Glomerular visceral epithelial cell (primary cell): ENCODE measurements at regions not wholly inside any gene's neighbourhood (a gene's known extent, or its start where the extent isn't known, plus 50 kb on each side); places are given as distances from the start of the nearest gene placed in this dataset.
"Not testable (repeated sequence)": the region's sequence is repeated elsewhere in the genome, so short reads cannot be mapped to it uniquely, and the experiment has no call there.

Experiments
- DNase-seq: peaks from one replicate; pipeline ENCODE4 v3.0.0-alpha.2; 2016; ENCODE audit errors: extremely low spot score

DNA sequence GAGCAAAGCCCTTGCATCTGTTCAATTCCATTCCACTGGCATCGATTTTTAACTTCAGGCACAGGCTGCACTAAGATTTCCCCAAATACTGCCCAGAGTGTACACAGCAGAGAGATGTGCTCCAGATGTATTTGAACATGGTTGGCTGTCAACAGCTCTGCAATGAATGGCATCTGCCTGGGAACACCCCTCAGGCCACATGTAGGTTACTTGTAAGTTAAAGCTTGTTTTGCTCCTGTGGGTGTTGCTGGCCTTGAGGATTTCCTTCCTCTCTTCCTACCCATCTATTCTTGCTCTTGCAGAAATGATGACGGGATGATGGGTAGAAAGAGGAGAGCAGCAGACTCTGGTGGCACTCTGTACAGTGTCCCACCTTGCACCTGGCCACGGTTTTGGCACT is 69.3 kb upstream of the HELT start:
- DNase-seq = no peak

GRCh38 chr4:184950117-184950830 is 68.0 kb upstream of the HELT start:
- DNase-seq = no peak

DNA sequence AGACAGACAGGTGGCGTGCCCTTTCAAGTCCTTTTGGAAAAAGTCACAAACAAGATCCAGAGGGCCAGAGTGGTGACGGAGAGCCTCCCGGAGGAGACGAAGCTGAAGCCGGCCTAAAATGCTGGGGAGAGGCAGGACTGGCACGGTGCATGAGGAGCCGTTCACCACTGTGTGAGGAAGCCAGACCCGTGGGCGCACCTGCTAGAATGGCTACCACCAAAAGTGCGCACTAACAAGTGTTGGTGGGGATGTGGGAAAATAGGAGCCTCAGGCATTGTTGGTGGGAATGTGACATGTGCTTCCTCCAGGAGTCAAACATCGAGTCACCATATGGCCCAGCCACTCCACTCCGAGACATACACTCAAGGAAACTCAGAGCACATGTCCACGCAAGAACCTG is 67.4 kb upstream of the HELT start:
- no peak for DNase-seq

- no peak for DNase-seq
These were observed 66.6 kb upstream of the HELT start for GRCh38 chr4:184951668-184952160.

DNA sequence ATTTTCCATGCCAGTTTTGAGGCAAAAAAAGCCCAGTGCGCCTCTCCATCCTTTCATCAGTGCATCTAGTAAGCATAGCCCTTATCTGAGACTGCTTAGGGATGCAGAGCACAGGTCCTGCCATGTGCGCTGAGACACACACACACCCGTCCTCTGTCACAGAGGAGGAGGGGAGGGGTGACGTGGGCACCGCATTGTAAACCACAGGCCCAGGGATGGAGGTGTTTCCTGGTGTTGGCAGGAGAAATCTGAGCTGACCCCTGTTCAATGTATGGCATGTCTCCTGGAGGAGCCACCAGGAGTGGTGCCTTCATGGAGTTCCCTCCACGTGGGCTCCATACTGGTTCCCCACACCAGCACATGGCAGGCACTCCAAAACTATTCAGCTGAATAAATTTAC is 65.8 kb upstream of the HELT start:
- no peak for DNase-seq

DNA sequence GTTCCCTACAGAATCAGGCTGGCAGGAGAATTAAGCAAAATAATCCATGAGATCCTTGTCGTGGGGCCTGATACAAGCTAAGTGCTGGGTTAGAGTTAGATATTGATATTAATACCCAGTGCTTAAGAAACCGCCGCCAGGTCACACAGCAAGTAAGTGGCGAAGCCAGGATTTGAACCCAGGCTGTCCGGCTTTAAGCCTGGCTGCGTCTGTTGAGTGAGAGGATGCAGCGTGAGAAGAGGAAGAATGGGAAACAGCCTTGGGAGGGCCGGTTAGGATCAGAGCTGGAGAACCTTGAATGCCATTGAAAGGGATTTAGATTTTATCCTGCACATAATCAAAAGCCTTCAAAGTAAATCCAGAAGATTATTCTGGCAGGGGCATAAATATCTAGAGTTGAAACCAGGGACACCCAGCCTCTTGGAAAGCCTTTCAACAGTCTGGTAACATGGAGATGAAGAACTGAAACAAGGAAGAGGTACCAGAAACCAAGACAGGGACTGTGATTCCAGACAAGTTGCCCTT is 64.8 kb upstream of the HELT start:
- DNase-seq = no peak

DNA sequence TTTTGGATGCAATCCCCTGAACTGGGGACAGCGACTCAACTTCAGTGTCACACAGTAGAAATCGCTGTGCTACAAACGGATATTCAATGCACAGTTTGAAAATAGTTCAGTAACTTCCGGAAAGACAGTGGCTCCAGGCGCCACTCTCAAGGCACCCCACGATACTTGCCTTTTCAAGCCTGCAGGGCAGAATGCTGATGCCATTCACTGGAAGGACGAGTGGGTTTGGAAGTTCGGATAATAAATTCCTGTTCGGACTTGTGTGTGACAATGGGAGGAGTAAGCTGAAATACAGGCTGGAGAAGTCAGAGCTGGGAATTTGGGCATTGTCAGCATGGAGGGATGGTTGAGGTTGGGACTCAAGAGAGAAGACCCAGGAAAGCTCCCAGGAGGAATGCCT is 64.3 kb upstream of the HELT start:
- no peak for DNase-seq

- no peak for DNase-seq
These were observed 63.8 kb upstream of the HELT start for GRCh38 chr4:184954482-184954881.

DNA sequence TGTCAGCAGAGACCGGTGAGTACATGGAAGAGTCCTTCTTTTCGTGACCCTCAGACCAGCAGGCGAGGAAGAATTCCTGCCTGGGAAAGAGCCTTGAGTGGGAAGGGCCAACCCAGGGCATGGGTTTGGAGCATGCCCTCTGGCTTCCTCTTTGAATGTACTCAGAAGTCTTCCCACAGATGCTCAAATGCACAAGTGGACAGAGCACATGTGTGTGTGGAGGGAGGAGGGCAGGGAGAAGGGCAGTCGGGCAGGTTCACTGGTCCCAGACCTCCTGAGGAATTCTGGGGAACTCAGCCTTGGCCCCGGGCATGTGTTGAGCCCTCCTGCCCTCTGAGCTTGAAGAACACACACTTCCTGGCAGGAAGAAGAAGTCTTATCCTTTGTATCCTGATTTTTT is 63.2 kb upstream of the HELT start:
- no peak for DNase-seq

- DNase-seq = no peak
These were observed 62.7 kb upstream of the HELT start for GRCh38 chr4:184955636-184956035.

- DNase-seq = no peak
These were observed 60.7 kb upstream of the HELT start for GRCh38 chr4:184957446-184958115.

- no peak for DNase-seq
These were observed 60.0 kb upstream of the HELT start for GRCh38 chr4:184958127-184958922.

GRCh38 chr4:184958923-184959210 is 59.4 kb upstream of the HELT start:
- no peak for DNase-seq

DNA sequence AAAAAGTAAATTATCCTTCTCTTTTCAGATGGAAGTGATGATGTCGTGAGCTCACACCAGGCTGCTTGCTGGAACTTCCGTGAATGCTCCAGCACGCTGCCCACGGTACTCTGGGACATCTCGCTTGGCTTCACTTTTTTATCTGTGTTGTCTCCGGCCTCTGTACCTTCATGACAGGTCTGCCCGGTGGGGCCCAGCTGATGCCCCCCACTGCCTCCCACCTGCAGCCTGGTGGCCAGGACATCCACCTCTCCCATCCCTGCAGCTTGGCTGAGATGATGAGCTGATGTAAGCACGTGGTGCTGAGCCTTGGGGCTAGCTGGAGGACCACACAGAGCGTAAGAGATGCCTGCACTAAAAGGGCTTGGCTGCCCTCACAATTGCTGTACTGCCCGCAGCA is 59.0 kb upstream of the HELT start:
- DNase-seq = no peak

DNA sequence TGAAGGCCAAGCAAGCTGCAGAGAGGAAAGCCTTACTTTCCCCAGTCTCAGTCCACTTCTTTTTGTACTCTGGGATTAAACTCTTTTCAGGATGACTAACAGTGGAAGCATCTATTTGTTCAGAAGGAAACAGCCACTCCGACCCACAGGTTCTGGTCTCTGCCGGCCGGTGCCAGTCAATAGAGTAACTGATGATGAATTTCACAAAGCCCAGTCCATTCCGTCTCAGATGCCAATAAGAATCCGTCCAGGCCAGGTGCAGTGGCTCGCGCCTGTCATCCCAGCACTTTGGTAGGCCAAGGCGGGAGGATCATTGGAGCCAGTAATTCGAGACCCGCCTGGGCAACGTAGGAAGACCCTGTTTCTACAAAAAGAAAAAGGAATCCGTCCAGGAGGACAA is 58.5 kb upstream of the HELT start:
- no peak for DNase-seq

GRCh38 chr4:184960505-184960971 is 57.8 kb upstream of the HELT start:
- DNase-seq = no peak

GRCh38 chr4:184961660-184962059 is 56.6 kb upstream of the HELT start:
- DNase-seq = no peak

DNA sequence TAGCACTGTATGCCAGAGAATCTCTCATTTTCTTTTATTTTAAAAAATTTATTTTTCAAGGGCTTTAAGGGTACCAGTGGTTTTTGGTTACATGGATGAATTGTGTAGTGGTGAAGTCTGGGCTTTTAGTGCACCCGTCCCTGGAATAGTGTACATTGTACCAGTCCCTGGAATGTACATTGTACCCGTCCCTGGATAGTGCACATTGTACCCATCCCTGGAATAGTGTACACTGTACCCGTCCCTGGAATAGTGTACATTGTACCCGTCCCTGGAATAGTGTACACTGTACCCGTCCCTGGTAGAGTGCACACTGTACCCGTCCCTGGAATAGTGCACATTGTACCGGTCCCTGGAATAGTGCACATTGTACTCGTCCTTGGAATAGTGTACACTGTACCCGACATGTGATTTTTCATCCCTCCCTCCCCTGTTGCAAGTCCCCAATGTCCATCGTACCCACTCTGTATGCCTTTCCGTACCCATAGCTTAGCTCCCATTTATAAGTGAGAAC is 56.1 kb upstream of the HELT start:
- DNase-seq = no peak

DNA sequence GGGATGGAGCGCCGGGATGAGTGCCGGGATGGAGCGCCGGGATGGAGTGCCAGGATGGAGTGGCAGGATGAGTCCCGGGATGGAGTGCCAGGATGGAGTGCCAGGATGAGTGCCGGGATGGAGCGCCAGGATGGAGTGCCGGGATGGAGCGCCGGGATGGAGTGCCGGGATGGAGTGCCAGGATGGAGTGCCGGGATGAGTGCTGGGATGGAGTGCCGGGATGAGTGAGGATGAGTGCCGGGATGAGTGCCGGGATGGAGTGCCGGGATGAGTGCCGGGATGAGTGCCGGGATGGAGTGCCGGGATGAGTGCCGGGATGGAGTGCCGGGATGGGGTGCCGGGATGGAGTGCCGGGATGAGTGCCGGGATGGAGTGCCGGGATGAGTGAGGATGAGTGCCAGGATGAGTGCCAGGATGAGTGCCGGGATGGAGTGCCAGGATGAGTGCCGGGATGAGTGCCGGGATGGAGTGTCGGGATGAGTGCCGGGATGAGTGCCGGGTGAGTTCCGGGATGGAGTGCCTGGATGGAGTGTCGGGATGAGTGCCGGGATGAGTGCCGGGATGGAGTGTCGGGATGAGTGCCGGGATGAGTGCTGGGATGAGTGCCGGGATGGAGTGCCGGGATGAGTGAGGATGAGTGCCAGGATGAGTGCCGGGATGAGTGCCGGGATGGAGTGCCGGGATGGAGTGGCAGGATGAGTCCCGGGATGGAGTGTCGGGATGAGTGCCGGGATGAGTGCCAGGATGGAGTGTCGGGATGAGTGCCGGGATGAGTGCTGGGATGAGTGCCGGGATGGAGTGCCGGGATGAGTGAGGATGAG is 52.9 kb upstream of the HELT start:
- not testable (repeated sequence) for DNase-seq

- not testable (repeated sequence) for DNase-seq
These were observed 52.1 kb upstream of the HELT start for GRCh38 chr4:184966051-184966691.

DNA sequence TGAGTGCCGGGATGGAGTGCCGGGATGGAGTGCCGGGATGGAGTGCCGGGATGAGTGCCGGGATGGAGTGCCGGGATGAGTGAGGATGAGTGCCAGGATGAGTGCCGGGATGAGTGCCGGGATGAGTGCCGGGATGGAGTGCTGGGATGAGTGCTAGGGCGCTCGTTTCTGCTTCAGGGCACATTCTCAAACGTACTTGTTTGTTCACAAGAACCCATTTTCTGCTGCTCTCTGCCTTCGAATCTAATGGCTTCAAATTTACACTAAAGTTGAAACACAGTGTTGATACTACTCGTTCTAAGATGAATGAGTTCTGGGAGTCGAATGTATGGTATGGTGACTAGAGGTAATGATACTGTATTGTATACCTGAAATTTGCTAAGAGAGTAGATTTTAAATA is 50.6 kb upstream of the HELT start:
- not testable (repeated sequence) for DNase-seq
